ENCODE measurements at regions not wholly inside any gene's neighbourhood (a gene's known extent, or its start where the extent isn't known, plus 50 kb on each side); places are given as distances from the start of the nearest gene placed in this dataset.

DNA sequence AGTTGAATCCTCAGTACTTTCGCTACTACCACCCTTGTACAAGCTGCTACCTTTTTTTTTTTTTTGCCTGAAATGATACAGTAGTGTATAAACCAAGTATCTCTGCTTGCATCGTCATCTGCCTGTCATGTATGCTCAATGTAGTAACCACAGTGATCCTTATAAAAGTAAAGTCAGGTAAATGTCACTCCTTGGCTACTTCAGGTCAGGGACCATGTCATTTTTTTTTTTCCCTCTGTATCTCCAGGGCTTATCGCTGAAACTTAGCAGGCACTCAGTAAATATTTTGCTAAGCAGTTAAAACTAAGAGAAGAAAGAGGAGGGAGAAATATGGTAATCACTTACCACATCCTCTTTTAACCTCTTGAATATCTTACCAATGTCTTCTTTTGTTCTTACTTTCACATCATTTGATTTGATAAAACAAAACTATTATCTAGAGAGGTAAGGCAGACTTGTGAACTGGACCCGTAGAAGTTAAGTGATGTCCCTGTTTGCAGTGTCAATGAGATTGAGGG, 96.8 kb upstream of the KLF12 start:
- peaks cover 0 to 3% of the 10 kb centered on the region in 2 donors for H3K9me3 ChIP-seq
- H3K36me3 ChIP-seq = no peaks in the 10 kb centered on the region
- DNase-seq = no peak
- no peak overlapping the region for H3K4me3 ChIP-seq
- peaks cover 0 to 10% (median 0%) of the 10 kb centered on the region in 4 donors for H3K4me1 ChIP-seq
- no peaks in the 10 kb centered on the region for H3K27me3 ChIP-seq
- H3K27ac ChIP-seq = peak overlapping the region in 1 of 4 donors; percentile 1
- in situ Hi-C loops (cut with MboI; ENCODE audit: low pct_ligation_motif_present in 1 of 4, low pct_unique_long_range_greater_than_20kb in 1 of 4, low sequenced_read_pairs in 3 of 4) (no loop called here), intact Hi-C loops (cut with DNase I; ENCODE audit: low total_unique reads) (no loop called here)
- 83% methylated on average over 4 of the region's 4 CpGs for WGBS, 2 donors (ENCODE audit: low coverage in 1 of 2)
- TF ChIP-seq CTCF (IDR thresholded peaks at IDR 0.05) = no peak
- no peak for TF ChIP-seq EP300 (IDR thresholded peaks at IDR 0.05; ENCODE audit: low read depth)
- no peak for TF ChIP-seq POLR2A (IDR thresholded peaks at IDR 0.05)
- TF ChIP-seq POLR2AphosphoS5 (IDR thresholded peaks at IDR 0.05) = no peak

- in situ Hi-C loops (cut with MboI; ENCODE audit: low pct_ligation_motif_present in 1 of 4, low pct_unique_long_range_greater_than_20kb in 1 of 4, low sequenced_read_pairs in 3 of 4) (no loop called here), intact Hi-C loops (cut with DNase I; ENCODE audit: low total_unique reads) (no loop called here)
- H3K27me3 ChIP-seq = no peaks in the 10 kb centered on the region
- DNase-seq = no peak
- no peak overlapping the region for H3K4me3 ChIP-seq
- peaks cover 0 to 3% of the 10 kb centered on the region in 2 donors for H3K9me3 ChIP-seq
- H3K36me3 ChIP-seq = no peaks in the 10 kb centered on the region
- TF ChIP-seq POLR2A (IDR thresholded peaks at IDR 0.05) (no peak), CTCF (IDR thresholded peaks at IDR 0.05) (no peak), POLR2AphosphoS5 (IDR thresholded peaks at IDR 0.05) (no peak), EP300 (IDR thresholded peaks at IDR 0.05; ENCODE audit: low read depth) (no peak)
- no peak overlapping the region for H3K27ac ChIP-seq
- WGBS, 2 donors (ENCODE audit: low coverage in 1 of 2) = 47 to 50% methylated on average over 4 of the region's 4 CpGs
- peaks cover 0 to 10% (median 0%) of the 10 kb centered on the region in 4 donors for H3K4me1 ChIP-seq
Observed at GRCh38 chr13:74229242-74229641, 95.0 kb upstream of the KLF12 start.

DNA sequence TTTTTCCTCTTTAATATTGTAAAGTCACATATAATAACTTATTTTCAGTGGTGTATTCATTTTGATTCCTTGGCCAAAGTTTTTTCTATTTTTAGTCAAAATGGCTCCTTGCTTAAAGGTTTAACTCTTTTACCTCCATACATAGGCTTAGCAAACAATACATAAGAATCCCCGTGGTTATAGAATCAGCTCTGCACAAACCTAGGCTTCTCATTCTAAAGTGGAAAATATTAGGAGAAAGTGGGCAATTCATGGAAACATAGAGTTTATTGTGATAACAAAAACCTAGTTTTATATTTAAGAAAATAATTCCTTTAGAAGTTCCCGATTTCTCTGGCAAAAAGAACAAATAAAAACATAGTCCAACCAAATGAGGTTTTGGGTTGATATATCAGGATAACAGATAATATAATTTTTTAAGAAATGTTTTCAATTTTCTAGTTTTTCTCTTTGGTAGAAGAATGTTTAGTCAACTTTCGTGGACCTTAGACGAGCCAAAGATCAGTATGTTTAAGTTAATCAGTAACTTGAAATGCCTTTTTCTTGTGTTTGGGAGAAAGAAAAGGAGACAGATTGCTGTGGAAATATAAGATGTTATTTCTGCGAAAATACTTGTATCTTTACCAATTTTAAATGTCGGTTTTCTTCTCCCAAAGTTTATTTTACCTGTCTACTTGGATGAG, 93.4 kb upstream of the KLF12 start:
- Histone ChIP-seq H3K36me3 (no peaks in the 10 kb centered on the region), H3K9me3 (peaks cover 0 to 3% of the 10 kb centered on the region in 2 donors), H3K27ac (no peak overlapping the region), H3K4me3 (no peak overlapping the region), H3K27me3 (no peaks in the 10 kb centered on the region), H3K4me1 (peaks cover 0 to 10% (median 0%) of the 10 kb centered on the region in 4 donors)
- WGBS, 2 donors (ENCODE audit: low coverage in 1 of 2) = 58 to 65% methylated on average over 6 of the region's 6 CpGs
- no peak for DNase-seq
- intact Hi-C loops (cut with DNase I; ENCODE audit: low total_unique reads) (no loop called here), in situ Hi-C loops (cut with MboI; ENCODE audit: low pct_ligation_motif_present in 1 of 4, low pct_unique_long_range_greater_than_20kb in 1 of 4, low sequenced_read_pairs in 3 of 4) (no loop called here)
- TF ChIP-seq EP300 (IDR thresholded peaks at IDR 0.05; ENCODE audit: low read depth) (no peak), POLR2A (IDR thresholded peaks at IDR 0.05) (no peak), CTCF (IDR thresholded peaks at IDR 0.05) (no peak), POLR2AphosphoS5 (IDR thresholded peaks at IDR 0.05) (no peak)

GRCh38 chr13:74226791-74227475, 92.7 kb upstream of the KLF12 start:
- H3K4me3 ChIP-seq = no peak overlapping the region
- WGBS, 2 donors (ENCODE audit: low coverage in 1 of 2) = 85 to 88% methylated on average over 4 of the region's 4 CpGs
- no peaks in the 10 kb centered on the region for H3K27me3 ChIP-seq
- TF ChIP-seq POLR2AphosphoS5 (IDR thresholded peaks at IDR 0.05) (no peak), EP300 (IDR thresholded peaks at IDR 0.05; ENCODE audit: low read depth) (no peak), POLR2A (IDR thresholded peaks at IDR 0.05) (no peak), CTCF (IDR thresholded peaks at IDR 0.05) (no peak)
- in situ Hi-C loops (cut with MboI; ENCODE audit: low pct_ligation_motif_present in 1 of 4, low pct_unique_long_range_greater_than_20kb in 1 of 4, low sequenced_read_pairs in 3 of 4) (no loop called here), intact Hi-C loops (cut with DNase I; ENCODE audit: low total_unique reads) (no loop called here)
- DNase-seq = no peak
- H3K27ac ChIP-seq = no peak overlapping the region
- H3K4me1 ChIP-seq = peaks cover 0 to 10% (median 0%) of the 10 kb centered on the region in 4 donors
- H3K9me3 ChIP-seq = peaks cover 0 to 2% of the 10 kb centered on the region in 2 donors
- no peaks in the 10 kb centered on the region for H3K36me3 ChIP-seq
